Parathyroid adenoma (tissue), 2 donors: ENCODE measurements at regions not wholly inside any gene's neighbourhood (a gene's known extent, or its start where the extent isn't known, plus 50 kb on each side); places are given as distances from the start of the nearest gene placed in this dataset.

Experiments used
- H2AFZ ChIP-seq: fragments of 300-600 bp; sonication (generic); one replicate; pipeline ENCODE4 v1.7.0; 2017; ENCODE audit warnings: antibody characterized with exemption, mild to moderate bottlenecking
- H3K27ac ChIP-seq: fragments of 300-600 bp; sonication (generic); one replicate; pipeline ENCODE4 v1.7.0; 2017
- H3K27me3 ChIP-seq: fragments of 300-600 bp; sonication (generic); one replicate; pipeline ENCODE4 v1.7.0; 2017; ENCODE audit warnings: low read length; ENCODE audit not compliant: control insufficient read depth, insufficient read depth
- H3K36me3 ChIP-seq: fragments of 300-600 bp; sonication (generic); one replicate; pipeline ENCODE4 v1.7.0; 2017; ENCODE audit warnings: low read length; ENCODE audit not compliant: control insufficient read depth, insufficient read depth
- H3K4me1 ChIP-seq: fragments of 300-600 bp; sonication (generic); one replicate; pipeline ENCODE4 v1.7.0; 2017; ENCODE audit warnings: control low read depth
- H3K4me2 ChIP-seq: fragments of 300-600 bp; sonication (generic); one replicate; pipeline ENCODE4 v1.7.0; 2017; ENCODE audit warnings: low read length
- H3K4me3 ChIP-seq: fragments of 300-600 bp; sonication (generic); one replicate; pipeline ENCODE4 v1.7.0; 2017; ENCODE audit warnings: low read depth, low read length
- H3K79me2 ChIP-seq: fragments of 300-600 bp; sonication (generic); one replicate; pipeline ENCODE4 v1.7.0; 2017; ENCODE audit warnings: control low read depth
- H3K9ac ChIP-seq: fragments of 300-600 bp; sonication (generic); one replicate; pipeline ENCODE4 v1.7.0; 2017; ENCODE audit warnings: mild to moderate bottlenecking
- H3K9me3 ChIP-seq: fragments of 300-600 bp; sonication (generic); one replicate; pipeline ENCODE4 v1.7.0; 2017; ENCODE audit warnings: low read length; ENCODE audit not compliant: control insufficient read depth
- TF ChIP-seq, protein P1 (sequence below): fragments of 300-600 bp; sonication (generic); IDR thresholded peaks from one replicate; pipeline ENCODE4 v1.7.0; 2017; ENCODE audit warnings: antibody characterized with exemption, mild to moderate bottlenecking
- donor health status: primary hyperparathyroidism.

DNA sequence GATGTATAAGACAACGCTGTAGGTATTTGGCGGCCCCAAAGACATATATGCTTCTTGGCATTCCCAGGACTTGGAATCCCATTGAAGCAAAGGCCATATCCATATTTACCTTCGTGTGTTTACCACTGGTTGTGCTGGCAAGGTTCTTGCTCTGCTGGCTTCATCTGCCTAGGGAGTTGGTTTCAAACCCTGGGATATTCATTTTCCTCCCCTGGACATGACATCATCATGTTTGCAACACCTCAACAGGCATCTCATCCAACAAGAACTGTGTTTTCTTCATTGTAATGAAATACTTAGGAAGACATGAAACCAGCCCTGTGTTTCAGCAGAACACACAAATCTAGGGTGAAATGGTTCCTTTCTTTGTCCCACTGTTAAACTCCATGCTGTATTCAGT, 77.9 kb upstream of the PHLPP1 start:
- Histone ChIP-seq H3K9ac (no peak overlapping the region), H3K4me2 (no peak overlapping the region), H2AFZ (no peak overlapping the region), H3K4me3 (no peak overlapping the region), H3K9me3 (no peaks in the 10 kb centered on the region), H3K4me1 (no peaks in the 10 kb centered on the region), H3K27me3 (no peaks in the 10 kb centered on the region), H3K27ac (no peak overlapping the region), H3K36me3 (no peaks in the 10 kb centered on the region), H3K79me2 (no peaks in the 10 kb centered on the region)
- TF ChIP-seq, protein P1, sequence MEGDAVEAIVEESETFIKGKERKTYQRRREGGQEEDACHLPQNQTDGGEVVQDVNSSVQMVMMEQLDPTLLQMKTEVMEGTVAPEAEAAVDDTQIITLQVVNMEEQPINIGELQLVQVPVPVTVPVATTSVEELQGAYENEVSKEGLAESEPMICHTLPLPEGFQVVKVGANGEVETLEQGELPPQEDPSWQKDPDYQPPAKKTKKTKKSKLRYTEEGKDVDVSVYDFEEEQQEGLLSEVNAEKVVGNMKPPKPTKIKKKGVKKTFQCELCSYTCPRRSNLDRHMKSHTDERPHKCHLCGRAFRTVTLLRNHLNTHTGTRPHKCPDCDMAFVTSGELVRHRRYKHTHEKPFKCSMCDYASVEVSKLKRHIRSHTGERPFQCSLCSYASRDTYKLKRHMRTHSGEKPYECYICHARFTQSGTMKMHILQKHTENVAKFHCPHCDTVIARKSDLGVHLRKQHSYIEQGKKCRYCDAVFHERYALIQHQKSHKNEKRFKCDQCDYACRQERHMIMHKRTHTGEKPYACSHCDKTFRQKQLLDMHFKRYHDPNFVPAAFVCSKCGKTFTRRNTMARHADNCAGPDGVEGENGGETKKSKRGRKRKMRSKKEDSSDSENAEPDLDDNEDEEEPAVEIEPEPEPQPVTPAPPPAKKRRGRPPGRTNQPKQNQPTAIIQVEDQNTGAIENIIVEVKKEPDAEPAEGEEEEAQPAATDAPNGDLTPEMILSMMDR: no peak

DNA sequence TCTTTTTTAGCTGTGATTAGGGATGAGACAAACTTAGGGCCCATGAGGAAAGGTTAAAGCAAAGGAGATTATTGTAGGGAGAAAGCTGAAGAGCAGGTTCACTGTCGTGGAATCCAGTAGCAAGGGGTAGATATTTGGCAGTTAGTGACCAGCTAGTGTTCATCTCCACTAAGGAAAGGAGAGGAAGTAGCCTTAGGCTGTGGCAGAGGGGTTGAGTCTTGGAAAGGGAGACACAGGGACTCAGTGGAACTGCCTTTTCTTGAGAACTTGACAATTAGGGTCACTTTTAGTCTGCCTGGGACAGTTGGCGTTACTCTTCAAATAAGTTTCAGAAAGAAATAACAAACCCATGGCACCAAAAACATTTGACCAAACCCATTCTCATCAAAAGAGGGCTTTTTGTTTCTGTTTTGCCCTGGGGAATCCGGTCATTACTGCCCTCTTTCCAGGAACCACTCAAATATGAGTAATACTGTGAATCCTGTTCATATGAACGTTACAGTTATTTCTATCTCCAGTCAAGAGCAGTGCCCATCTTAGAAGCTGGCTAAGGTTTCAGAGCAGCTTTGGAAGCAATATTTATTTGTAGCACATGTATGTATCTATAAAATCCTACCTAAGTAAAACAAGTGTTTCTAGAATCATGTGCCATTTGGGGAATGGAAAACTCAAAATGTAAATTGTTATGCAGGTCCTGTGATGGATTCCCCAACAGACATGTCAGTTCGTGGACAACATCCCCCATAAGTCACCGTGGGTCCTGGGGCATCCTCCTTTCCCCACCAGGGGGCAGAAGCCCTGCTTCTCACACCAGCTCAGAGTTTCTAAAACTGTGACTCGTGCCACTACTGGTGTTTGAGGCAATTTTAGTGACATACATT, 77.3 kb upstream of the PHLPP1 start:
- Histone ChIP-seq H3K27me3 (no peaks in the 10 kb centered on the region), H3K9me3 (no peaks in the 10 kb centered on the region), H3K9ac (no peak overlapping the region), H3K36me3 (no peaks in the 10 kb centered on the region), H3K79me2 (no peaks in the 10 kb centered on the region), H3K4me1 (no peaks in the 10 kb centered on the region), H3K4me2 (no peak overlapping the region), H2AFZ (no peak overlapping the region), H3K4me3 (no peak overlapping the region), H3K27ac (no peak overlapping the region)
- TF ChIP-seq, protein P1: peak; percentile 69

DNA sequence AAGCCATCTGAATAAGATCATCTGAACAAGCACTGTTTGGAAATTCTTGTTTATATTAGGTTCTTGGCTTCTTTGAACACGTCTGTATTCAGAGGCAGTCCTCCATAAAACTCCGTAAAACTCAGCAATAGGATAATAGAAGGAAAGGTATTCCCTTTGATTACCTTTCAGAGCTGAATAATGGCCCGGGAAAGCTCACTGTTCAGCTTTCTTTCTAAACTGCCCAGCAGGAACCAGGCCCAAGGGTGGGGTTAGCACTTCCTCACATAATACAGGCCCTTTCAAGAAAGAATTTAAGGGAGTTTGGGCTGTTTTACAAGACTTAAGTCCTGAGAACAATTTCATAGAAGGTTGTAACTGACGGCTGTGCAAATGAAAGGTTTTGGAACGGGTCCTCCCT, 72.2 kb upstream of the PHLPP1 start:
- Histone ChIP-seq H3K4me2 (no peak overlapping the region), H3K9me3 (no peaks in the 10 kb centered on the region), H3K27me3 (no peaks in the 10 kb centered on the region), H3K36me3 (no peaks in the 10 kb centered on the region), H3K4me1 (no peaks in the 10 kb centered on the region), H3K27ac (no peak overlapping the region), H3K9ac (no peak overlapping the region), H3K79me2 (no peaks in the 10 kb centered on the region), H2AFZ (peak overlapping the region; percentile 20), H3K4me3 (no peak overlapping the region)
- TF ChIP-seq, protein P1: no peak

GRCh38 chr18:62644773-62645172, 70.6 kb upstream of the PHLPP1 start:
- Histone ChIP-seq H3K27ac (no peak overlapping the region), H3K79me2 (no peaks in the 10 kb centered on the region), H3K9me3 (no peaks in the 10 kb centered on the region), H3K27me3 (no peaks in the 10 kb centered on the region), H3K4me2 (no peak overlapping the region), H3K9ac (no peak overlapping the region), H3K36me3 (no peaks in the 10 kb centered on the region), H2AFZ (no peak overlapping the region), H3K4me3 (no peak overlapping the region), H3K4me1 (no peaks in the 10 kb centered on the region)
- TF ChIP-seq, protein P1: no peak

DNA sequence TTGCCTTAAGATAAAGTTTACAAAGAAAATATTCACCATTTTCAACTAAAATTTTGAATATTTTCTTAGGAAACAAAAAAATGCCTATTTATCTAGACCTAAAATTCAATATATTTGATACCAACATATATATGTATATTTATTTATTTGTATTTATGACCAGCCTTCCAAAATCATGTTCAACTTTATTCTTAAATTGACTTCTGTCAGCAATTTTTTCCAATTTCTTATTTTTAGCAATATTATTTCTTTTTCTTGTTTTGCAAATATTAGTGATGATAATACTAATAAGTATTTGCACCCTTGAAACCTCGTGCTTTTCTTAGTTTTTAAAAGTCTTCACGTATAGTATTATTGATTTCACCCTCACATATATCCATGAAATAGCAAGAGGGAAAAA, 68.2 kb upstream of the PHLPP1 start:
- H3K4me2 ChIP-seq: no peak overlapping the region
- no peaks in the 10 kb centered on the region for H3K9me3 ChIP-seq
- H3K4me3 ChIP-seq: no peak overlapping the region
- H3K36me3 ChIP-seq: no peaks in the 10 kb centered on the region
- H3K4me1 ChIP-seq: no peaks in the 10 kb centered on the region
- H3K27me3 ChIP-seq: no peaks in the 10 kb centered on the region
- TF ChIP-seq, protein P1: no peak
- H3K27ac ChIP-seq: no peak overlapping the region
- no peaks in the 10 kb centered on the region for H3K79me2 ChIP-seq
- H2AFZ ChIP-seq: no peak overlapping the region
- no peak overlapping the region for H3K9ac ChIP-seq
